Endothelial cell of umbilical vein (primary cell): ENCODE measurements at regions not wholly inside any gene's neighbourhood (a gene's known extent, or its start where the extent isn't known, plus 50 kb on each side); places are given as distances from the start of the nearest gene placed in this dataset.

Source experiments
- CTCF ChIP-seq, 2 donors: IDR thresholded peaks; 1 replicate in 1 of 2; 2 replicates in 1 of 2; pipeline ENCODE4 v1.5.1; 2011; ENCODE audit warnings: low read length in 2 of 2, mild to moderate bottlenecking in 2 of 2, moderate library complexity in 2 of 2, control low read depth in 1 of 2, inconsistent platforms in 1 of 2, low read depth in 1 of 2; ENCODE audit not compliant: insufficient read depth in 1 of 2; ENCODE audit errors: extremely low read depth in 1 of 2
- JUN ChIP-seq: IDR thresholded peaks from 2 replicates; pipeline ENCODE4 v1.6.1; 2011; ENCODE audit warnings: borderline replicate concordance, low read depth; ENCODE audit not compliant: insufficient read length, insufficient read depth
- MYC ChIP-seq: IDR thresholded peaks from one replicate; pipeline ENCODE4 v1.6.1; 2011; ENCODE audit warnings: mild to moderate bottlenecking, low read depth, low read length

DNA sequence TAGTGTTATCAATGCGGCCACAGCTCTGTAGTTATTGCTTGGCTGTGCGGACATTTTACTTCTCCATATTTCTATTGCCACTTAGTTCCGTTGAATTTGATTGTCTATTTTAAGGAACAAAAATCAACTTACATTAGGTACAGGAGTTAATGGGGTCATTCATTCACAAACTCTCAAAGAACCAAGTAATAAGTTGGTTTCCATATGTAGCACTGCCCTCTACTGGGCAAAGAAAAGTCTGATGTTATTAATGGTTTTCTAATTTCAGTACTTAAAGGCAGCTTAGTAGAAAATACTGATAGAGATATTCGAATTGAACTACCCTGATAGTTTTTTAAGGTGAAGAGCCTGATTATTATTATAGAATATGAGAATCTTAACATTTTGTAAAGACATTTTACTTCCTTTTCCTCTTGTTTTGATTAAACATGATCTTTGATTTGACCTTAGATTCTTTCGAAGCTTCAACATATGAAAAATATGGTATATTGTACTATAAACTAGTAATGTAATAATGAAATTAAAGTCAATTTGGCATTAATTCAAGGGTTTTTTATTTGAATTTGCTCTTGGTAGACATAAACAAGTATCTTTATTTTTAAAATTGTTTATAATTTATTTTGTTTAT is 119.5 kb upstream of the CTNND2 start:
- TF ChIP-seq JUN (no peak), MYC (no peak), CTCF (IDR thresholded peaks at IDR 0.05; ENCODE audit: extremely low read depth in 1 of 2, insufficient read depth in 1 of 2, low read depth in 1 of 2, low read length in 2 of 2) (peak; percentile 25 to 28)
